ENCODE measurements at regions not wholly inside any gene's neighbourhood (a gene's known extent, or its start where the extent isn't known, plus 50 kb on each side); places are given as distances from the start of the nearest gene placed in this dataset.
"Not testable (repeated sequence)": the region's sequence is repeated elsewhere in the genome, so short reads cannot be mapped to it uniquely, and the experiment has no call there.

GRCh38 chr3:106936337-106936736 is 440.9 kb upstream of the CCDC54 start:
- no peak overlapping the region for H3K4me3 ChIP-seq (ENCODE audit: low read length)
- no peak for TF ChIP-seq ZNF274 (IDR thresholded peaks at IDR 0.05; ENCODE audit: low read depth, low read length)

DNA sequence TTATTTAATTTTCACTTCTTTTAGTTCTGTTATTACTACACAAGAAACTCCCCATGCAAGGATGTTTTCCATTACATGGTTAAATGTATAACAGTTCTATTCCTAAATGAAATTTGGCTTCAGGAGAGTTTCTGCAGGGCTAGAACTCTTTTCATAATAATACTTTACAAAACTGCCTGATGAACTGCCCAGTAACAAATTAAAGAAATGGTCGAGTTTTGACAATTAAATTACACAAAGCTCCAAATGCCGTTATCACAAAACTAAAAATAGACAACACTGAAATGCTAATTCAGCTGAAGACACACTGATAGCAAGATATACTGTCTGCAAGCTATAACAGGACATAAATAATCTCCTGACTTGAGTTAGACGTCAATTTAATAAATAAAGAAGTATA is 435.2 kb upstream of the CCDC54 start:
- H3K4me3 ChIP-seq (ENCODE audit: low read length), result no peak overlapping the region
- no peak for TF ChIP-seq ZNF274 (IDR thresholded peaks at IDR 0.05; ENCODE audit: low read depth, low read length)

DNA sequence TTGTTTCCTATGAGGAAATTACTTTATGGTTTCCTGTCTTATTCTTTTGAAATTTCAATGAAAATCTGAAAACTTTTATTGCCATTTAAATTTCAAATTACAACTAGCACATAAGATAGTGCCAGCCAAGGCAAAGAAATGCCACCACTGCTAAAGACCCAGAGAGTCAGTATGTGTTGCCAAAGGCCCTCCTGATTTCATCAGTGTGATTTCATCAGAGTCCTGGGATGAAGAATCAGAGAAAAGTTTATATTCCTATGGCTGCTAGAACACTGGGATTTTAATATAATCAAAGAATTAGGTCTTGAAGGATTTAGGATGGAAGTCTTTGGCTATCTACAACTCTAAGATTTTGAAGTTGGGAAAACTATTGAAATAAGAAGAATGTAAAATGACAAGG is 434.2 kb upstream of the CCDC54 start:
- no peak overlapping the region for H3K4me3 ChIP-seq (ENCODE audit: low read length)
- TF ChIP-seq ZNF274 (IDR thresholded peaks at IDR 0.05; ENCODE audit: low read depth, low read length), result no peak

- H3K4me3 ChIP-seq (ENCODE audit: low read length), result no peak overlapping the region
- no peak for TF ChIP-seq ZNF274 (IDR thresholded peaks at IDR 0.05; ENCODE audit: low read depth, low read length)
Measured at GRCh38 chr3:106945435-106945834, 431.8 kb upstream of the CCDC54 start.

DNA sequence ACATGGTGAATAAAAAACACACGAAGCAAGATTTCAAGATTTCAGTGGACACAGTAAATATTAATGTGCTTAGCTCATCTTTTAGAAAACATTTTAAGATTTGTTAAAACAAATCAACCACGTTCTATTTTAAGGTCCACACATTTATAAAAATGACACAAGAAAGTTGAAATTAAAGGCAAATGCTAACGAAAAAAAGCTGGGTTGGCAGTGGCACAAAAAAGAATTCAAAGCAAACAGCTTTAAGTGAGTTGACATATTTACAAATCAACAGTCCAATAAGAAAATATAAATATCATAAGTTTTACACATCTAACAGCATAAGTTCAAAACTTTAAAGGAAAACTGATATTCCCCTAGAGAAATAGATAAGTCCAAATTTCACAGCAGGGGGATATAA is 430.4 kb upstream of the CCDC54 start:
- H3K4me3 ChIP-seq (ENCODE audit: low read length), result no peak overlapping the region
- no peak for TF ChIP-seq ZNF274 (IDR thresholded peaks at IDR 0.05; ENCODE audit: low read depth, low read length)

DNA sequence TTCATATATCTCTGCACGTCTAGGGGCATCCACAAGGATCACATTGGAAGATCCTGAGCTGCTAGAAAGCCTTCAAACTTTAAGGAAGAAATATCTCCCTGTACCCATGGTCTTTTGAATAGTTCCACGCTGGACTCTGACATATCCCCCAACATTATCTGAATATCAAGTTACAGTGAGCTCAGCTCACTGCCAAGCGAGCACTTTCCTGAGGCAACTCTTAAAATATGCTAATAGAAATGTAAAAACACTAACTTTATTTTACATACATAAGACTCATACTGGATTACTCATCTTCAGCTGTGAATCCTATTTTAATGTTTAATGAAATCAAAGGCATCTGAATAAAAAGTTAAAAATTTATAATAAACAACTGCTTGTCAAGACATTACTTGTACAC is 420.2 kb upstream of the CCDC54 start:
- H3K4me3 ChIP-seq (ENCODE audit: low read length), result no peak overlapping the region
- TF ChIP-seq ZNF274 (IDR thresholded peaks at IDR 0.05; ENCODE audit: low read depth, low read length), result no peak

DNA sequence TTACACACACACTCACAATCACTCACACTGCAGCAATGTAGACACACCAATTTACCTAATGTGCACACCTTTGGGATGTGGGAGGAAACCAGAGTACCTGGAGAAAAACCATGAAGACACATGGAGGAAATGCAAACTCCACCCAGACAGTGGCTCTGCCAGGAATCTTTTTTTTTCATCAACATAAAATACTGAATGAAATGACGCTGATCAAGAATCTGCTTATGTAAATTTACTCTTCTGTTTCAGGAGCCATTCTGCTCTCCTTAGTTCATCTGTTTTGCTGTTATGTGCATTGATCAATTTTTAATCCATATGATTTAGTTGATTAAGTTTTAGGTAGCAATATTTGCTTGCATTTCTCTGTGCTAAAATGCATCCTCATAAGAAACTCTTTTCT is 414.2 kb upstream of the CCDC54 start:
- no peak for TF ChIP-seq ZNF274 (IDR thresholded peaks at IDR 0.05; ENCODE audit: low read depth, low read length)
- no peak overlapping the region for H3K4me3 ChIP-seq (ENCODE audit: low read length)

DNA sequence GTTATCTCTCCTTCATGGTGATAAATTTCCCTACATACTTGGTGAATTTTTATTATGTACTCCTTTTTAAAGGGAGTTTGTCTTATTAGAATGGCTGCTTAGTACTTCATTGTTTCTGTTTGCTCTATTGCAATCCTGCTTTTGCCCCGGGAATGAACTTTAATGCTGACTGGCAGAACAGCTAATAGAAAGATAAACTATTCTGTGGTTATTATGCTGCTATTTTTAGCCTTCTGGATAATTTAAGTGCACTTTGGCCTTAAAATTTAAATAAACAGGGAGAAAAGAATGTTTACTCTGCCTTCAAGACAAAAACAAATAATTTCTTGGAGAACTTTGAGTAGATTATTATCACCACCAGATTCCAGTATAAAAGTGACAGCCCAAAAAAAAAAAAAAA is 413.8 kb upstream of the CCDC54 start:
- no peak overlapping the region for H3K4me3 ChIP-seq (ENCODE audit: low read length)
- no peak for TF ChIP-seq ZNF274 (IDR thresholded peaks at IDR 0.05; ENCODE audit: low read depth, low read length)

GRCh38 chr3:106965307-106965706 is 411.9 kb upstream of the CCDC54 start:
- no peak for TF ChIP-seq ZNF274 (IDR thresholded peaks at IDR 0.05; ENCODE audit: low read depth, low read length)
- no peak overlapping the region for H3K4me3 ChIP-seq (ENCODE audit: low read length)

GRCh38 chr3:106969596-106969995 is 407.6 kb upstream of the CCDC54 start:
- no peak overlapping the region for H3K4me3 ChIP-seq (ENCODE audit: low read length)
- no peak for TF ChIP-seq ZNF274 (IDR thresholded peaks at IDR 0.05; ENCODE audit: low read depth, low read length)

DNA sequence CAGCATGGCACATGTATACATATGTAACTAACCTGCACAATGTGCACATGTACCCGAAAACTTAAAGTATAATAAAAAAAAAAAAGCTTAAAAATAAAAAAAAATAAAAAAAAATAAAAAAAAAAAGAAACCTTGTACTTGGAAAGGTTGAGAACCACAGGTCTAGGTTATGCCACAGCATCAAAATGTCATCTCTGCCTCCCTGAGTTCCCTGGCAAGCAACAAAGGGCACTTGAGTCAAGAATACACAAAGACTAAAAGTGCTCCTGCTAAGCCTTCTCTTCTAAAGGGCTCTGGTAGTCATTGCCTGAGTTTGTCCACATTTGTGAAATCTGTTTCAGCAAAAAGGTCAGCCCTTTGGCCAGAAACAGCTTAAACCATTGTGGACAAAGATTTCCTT is 395.8 kb upstream of the CCDC54 start:
- TF ChIP-seq ZNF274 (IDR thresholded peaks at IDR 0.05; ENCODE audit: low read depth, low read length), result no peak

GRCh38 chr3:106985721-106986120 is 391.5 kb upstream of the CCDC54 start:
- no peak overlapping the region for H3K4me3 ChIP-seq (ENCODE audit: low read length)
- TF ChIP-seq ZNF274 (IDR thresholded peaks at IDR 0.05; ENCODE audit: low read depth, low read length), result no peak

More for the DNA sequence above, 395.8 kb upstream of the CCDC54 start:
- H3K4me3 ChIP-seq (ENCODE audit: low read length), result no peak overlapping the region

DNA sequence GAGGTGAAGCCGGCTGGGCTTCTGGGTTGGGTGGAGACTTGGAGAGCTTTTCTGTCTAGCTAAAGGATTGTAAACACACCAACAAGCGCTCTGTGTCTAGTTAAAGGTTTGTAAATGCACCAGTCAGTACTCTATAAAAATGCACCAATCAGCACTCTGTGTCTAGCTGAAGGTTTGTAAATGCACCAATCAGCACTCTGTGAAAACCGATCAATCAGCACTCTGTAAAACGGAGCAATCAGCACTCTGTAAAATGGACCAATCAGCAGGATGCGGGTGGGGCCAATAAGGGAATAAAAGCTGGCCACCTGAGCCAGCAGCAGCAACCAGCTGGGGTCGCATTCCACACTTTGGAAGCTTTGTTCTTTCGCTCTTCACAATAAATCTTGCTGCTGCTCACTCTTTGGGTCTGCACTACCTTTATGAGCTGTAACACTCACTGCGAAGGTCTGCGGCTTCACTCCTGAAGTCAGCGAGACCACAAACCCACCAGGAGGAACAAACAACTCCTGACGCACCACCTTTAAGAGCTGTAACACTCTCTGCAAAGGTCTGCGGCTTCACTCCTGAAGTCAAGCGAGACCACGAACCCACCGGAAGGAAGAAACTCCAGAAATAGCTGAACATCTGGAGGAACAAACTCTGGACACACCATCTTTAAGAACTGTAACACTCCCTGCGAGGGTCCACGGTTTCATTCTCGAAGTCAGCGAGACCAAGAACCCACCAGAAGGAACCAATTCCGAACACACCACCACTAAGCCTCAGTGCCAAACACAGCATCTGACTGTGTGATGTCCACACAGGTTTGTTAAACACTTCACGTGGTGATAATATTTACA is 378.2 kb upstream of the CCDC54 start:
- H3K4me3 ChIP-seq (ENCODE audit: low read length), result not testable (repeated sequence)

DNA sequence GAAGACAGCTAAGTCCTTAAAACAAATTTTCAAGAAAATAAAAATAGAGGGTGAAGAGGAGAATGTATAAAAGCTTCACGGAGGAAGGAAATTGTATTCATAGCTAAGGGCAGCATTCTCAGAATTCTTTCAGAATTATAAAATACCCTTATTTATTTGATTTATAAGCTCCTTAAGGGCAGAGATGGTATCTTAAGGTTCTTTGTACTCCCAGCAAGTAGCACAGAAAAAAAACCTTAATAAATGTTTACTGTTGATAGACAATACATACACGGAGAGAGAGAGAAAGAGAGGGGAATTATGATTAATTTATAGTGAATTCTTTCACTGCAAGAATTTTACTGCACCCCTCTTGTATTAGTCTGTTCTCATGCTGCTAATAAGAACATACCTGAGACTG is 375.6 kb upstream of the CCDC54 start:
- no peak overlapping the region for H3K4me3 ChIP-seq (ENCODE audit: low read length)
- no peak for TF ChIP-seq ZNF274 (IDR thresholded peaks at IDR 0.05; ENCODE audit: low read depth, low read length)

DNA sequence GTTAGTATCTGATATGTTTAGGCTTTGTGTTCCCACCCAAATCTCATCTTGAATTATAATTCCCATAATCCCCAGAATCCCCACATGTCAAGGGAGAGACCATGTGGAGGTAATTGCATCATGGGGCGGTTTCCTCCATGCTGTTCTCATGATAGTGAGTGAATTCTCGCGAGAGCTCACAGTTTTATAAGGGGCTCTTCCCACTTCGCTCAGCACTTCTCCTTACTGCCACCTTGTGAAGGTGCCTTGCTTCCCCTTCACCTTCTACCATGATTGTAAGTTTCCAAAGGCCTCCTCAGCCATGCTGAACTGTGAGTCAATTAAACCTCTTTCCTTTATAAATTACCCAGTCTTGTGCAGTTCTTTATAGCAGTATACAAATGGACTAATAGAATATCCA is 371.9 kb upstream of the CCDC54 start:
- not testable (repeated sequence) for H3K4me3 ChIP-seq (ENCODE audit: low read length)

DNA sequence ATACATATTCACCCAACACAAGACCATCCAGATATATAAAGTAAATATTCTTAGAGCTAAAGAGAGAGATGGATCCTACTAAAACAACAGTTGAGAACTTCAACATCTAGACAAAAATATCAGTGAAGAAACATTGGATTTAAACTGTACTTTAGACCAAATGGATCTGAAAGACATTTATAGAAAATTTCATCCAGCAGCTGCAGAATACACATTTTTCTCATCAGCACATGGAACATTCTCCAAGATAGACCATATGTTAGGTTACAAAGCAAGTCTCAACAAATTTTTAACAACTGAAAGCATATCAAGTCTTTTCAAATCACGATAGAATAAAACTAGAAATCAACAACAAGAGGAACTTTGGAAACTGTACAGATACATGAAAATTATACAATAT is 369.0 kb upstream of the CCDC54 start:
- no peak for TF ChIP-seq ZNF274 (IDR thresholded peaks at IDR 0.05; ENCODE audit: low read depth, low read length)

More for the DNA sequence above, 369.0 kb upstream of the CCDC54 start:
- H3K4me3 ChIP-seq (ENCODE audit: low read length), result no peak overlapping the region

All from GM08714 (cell line).